T-helper 2 cell treated with Interferon-gamma antibody and Interleukin-4, amounts not matched to agents 5 μg/mL and 100 μg/mL, for 36 hours (primary cell): ENCODE measurements at regions not wholly inside any gene's neighbourhood (a gene's known extent, or its start where the extent isn't known, plus 50 kb on each side); places are given as distances from the start of the nearest gene placed in this dataset.

Source experiments
- DNase-seq: peaks from one replicate; pipeline ENCODE4 v3.0.0; 2021; ENCODE audit warnings: low spot score
- H3K27ac Mint-ChIP-seq: one replicate; pipeline ENCODE4 v1.8.0; 2021; ENCODE audit warnings: mild to moderate bottlenecking, mixed read lengths
- H3K27me3 Mint-ChIP-seq: one replicate; pipeline ENCODE4 v1.8.0; 2021; ENCODE audit warnings: low read depth, mixed read lengths
- H3K36me3 Mint-ChIP-seq: one replicate; pipeline ENCODE4 v1.8.0; 2021; ENCODE audit warnings: low read depth, mixed read lengths
- H3K4me1 Mint-ChIP-seq: one replicate; pipeline ENCODE4 v1.8.0; 2021; ENCODE audit warnings: low read depth, mixed read lengths
- H3K4me3 Mint-ChIP-seq: one replicate; pipeline ENCODE4 v1.8.0; 2022; ENCODE audit warnings: mild to moderate bottlenecking, moderate library complexity, mixed read lengths
- H3K9me3 Mint-ChIP-seq: one replicate; pipeline ENCODE4 v1.8.0; 2021; ENCODE audit warnings: mixed read lengths

DNA sequence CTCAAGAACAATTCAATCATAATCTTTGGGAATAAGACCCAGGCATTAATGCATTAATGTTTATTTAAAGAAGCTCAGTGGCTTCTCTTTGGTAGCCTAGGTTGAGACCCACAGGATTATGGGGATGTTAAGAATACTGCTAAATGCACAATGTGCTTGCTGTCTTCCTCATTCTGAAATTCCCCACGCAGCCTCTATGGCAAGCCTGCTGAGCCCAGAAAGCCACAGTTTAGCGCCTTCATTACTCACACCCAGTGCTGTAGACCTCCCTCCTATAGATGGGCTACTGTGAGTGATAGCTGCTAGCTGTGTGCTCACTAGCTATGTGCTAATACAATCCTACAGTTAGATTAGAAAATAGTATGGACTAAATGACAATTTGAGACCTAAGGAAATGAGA, 90.6 kb downstream of the TNFSF13B start:
- Mint-ChIP-seq H3K9me3 (no peaks in the 10 kb centered on the region), H3K4me3 (no peak overlapping the region), H3K36me3 (no peaks in the 10 kb centered on the region), H3K27me3 (no peaks in the 10 kb centered on the region), H3K27ac (no peak overlapping the region), H3K4me1 (no peaks in the 10 kb centered on the region)
- no peak for DNase-seq

GRCh38 chr13:108361769-108362168, 92.3 kb downstream of the TNFSF13B start:
- no peak overlapping the region for H3K4me3 Mint-ChIP-seq

DNA sequence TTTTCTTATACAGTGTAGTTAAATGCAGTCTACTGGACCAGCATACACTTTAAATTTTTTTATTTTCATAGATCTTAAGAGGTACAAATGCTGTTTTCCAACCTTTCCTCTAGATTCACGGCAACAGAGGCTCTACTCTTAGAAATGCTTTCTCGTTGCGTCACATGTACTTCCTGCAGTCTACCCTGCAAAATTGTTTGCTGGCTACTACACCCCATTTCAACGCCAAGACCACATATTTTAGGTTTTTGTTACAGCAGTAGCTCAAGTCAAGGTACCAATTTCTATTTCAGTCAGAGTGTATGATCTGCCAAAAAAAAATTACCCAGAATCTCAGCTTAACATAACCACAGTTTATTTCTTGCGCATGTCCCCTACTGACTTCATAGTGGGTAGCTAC, 94.1 kb downstream of the TNFSF13B start:
- Mint-ChIP-seq H3K9me3 (no peaks in the 10 kb centered on the region), H3K4me1 (no peaks in the 10 kb centered on the region), H3K27ac (no peak overlapping the region), H3K36me3 (no peaks in the 10 kb centered on the region), H3K4me3 (no peak overlapping the region), H3K27me3 (no peaks in the 10 kb centered on the region)
- no peak for DNase-seq

More at GRCh38 chr13:108361769-108362168, 92.3 kb downstream of the TNFSF13B start:
- Mint-ChIP-seq H3K4me1 (no peaks in the 10 kb centered on the region), H3K27ac (no peak overlapping the region), H3K27me3 (no peaks in the 10 kb centered on the region), H3K36me3 (no peaks in the 10 kb centered on the region), H3K9me3 (no peaks in the 10 kb centered on the region)
- DNase-seq: no peak

GRCh38 chr13:108365255-108365654, 95.7 kb downstream of the TNFSF13B start:
- H3K9me3 Mint-ChIP-seq: no peaks in the 10 kb centered on the region
- H3K36me3 Mint-ChIP-seq: no peaks in the 10 kb centered on the region
- H3K4me3 Mint-ChIP-seq: no peak overlapping the region
- DNase-seq: no peak
- H3K4me1 Mint-ChIP-seq: no peaks in the 10 kb centered on the region
- no peaks in the 10 kb centered on the region for H3K27me3 Mint-ChIP-seq
- no peak overlapping the region for H3K27ac Mint-ChIP-seq

DNA sequence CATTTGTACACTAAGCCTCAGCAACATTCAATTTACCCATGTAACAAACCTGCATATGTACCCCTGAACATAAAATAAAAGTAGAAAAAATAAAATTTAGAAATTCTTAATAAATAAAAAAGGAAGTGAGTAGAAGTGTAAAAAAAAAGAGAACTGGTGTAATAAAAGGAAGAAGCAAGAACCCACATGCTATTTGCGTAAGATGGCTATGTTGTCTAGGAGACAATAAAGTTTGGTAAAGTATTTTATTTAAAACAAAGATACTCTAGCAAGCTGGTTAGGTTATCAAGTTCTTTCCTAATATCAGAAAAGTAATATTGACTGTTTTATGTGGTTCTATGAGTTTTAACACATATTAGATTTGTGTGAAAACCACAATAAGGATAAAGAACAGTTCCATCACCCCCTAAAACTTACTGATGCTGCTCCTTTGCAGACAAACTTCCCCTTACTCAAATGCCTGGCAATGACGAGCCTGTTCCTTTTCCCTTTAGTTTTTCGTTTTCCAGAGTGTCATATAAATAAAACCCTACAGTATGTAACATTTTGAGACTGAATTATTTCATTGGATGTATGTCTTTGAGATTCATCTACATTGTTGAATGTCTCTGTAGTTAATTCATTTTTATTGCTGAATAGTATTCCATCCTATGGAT, 98.9 kb downstream of the TNFSF13B start:
- H3K4me3 Mint-ChIP-seq: no peak overlapping the region

GRCh38 chr13:108369412-108369811, 99.9 kb downstream of the TNFSF13B start:
- Mint-ChIP-seq H3K27ac (no peak overlapping the region), H3K36me3 (no peaks in the 10 kb centered on the region), H3K4me1 (no peaks in the 10 kb centered on the region), H3K4me3 (no peak overlapping the region), H3K9me3 (no peaks in the 10 kb centered on the region), H3K27me3 (no peaks in the 10 kb centered on the region)
- DNase-seq: no peak

More for the DNA sequence above, 98.9 kb downstream of the TNFSF13B start:
- no peak overlapping the region for H3K27ac Mint-ChIP-seq
- no peaks in the 10 kb centered on the region for H3K36me3 Mint-ChIP-seq
- H3K27me3 Mint-ChIP-seq: no peaks in the 10 kb centered on the region
- H3K9me3 Mint-ChIP-seq: no peaks in the 10 kb centered on the region
- no peaks in the 10 kb centered on the region for H3K4me1 Mint-ChIP-seq
- no peak for DNase-seq

GRCh38 chr13:108375034-108375433, 105.5 kb downstream of the TNFSF13B start:
- Mint-ChIP-seq H3K36me3 (no peaks in the 10 kb centered on the region), H3K4me3 (no peak overlapping the region), H3K9me3 (no peaks in the 10 kb centered on the region), H3K4me1 (no peaks in the 10 kb centered on the region), H3K27me3 (no peaks in the 10 kb centered on the region), H3K27ac (no peak overlapping the region)
- DNase-seq: no peak

- Mint-ChIP-seq H3K4me1 (no peaks in the 10 kb centered on the region), H3K27me3 (no peaks in the 10 kb centered on the region), H3K4me3 (no peak overlapping the region), H3K27ac (no peak overlapping the region), H3K36me3 (no peaks in the 10 kb centered on the region), H3K9me3 (no peaks in the 10 kb centered on the region)
- DNase-seq: no peak
Observed at GRCh38 chr13:108375772-108376171, 106.3 kb downstream of the TNFSF13B start.

DNA sequence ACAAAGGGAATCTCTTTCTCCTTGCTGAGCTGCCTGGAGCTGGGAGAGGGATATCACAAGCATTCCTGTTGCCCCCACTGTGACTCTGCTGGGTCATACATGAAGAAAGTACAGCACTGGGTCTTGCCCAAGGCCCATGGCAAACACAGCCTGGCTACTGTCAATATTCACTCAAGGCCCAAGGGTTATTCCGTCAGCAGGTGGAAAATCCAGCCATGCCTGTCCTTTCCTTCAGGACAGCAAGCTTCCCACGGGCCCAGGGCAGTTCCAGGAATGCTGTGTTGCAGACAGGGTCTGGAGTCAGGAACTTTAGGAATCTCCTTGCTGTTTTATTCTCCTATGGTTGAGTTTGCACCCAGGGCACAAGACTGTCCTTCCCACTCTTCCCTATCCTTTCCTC, 106.8 kb downstream of the TNFSF13B start:
- no peak overlapping the region for H3K4me3 Mint-ChIP-seq
- no peaks in the 10 kb centered on the region for H3K36me3 Mint-ChIP-seq
- H3K9me3 Mint-ChIP-seq: no peaks in the 10 kb centered on the region
- no peak overlapping the region for H3K27ac Mint-ChIP-seq
- no peaks in the 10 kb centered on the region for H3K27me3 Mint-ChIP-seq
- H3K4me1 Mint-ChIP-seq: no peaks in the 10 kb centered on the region
- no peak for DNase-seq

- H3K27ac Mint-ChIP-seq: no peak overlapping the region
- H3K9me3 Mint-ChIP-seq: no peaks in the 10 kb centered on the region
- DNase-seq: no peak
- no peaks in the 10 kb centered on the region for H3K36me3 Mint-ChIP-seq
- H3K27me3 Mint-ChIP-seq: no peaks in the 10 kb centered on the region
- H3K4me3 Mint-ChIP-seq: no peak overlapping the region
- H3K4me1 Mint-ChIP-seq: no peaks in the 10 kb centered on the region
Observed at GRCh38 chr13:108377646-108378206, 108.2 kb downstream of the TNFSF13B start.

- Mint-ChIP-seq H3K9me3 (no peaks in the 10 kb centered on the region), H3K27ac (no peak overlapping the region), H3K27me3 (no peaks in the 10 kb centered on the region), H3K4me3 (no peak overlapping the region), H3K4me1 (no peaks in the 10 kb centered on the region), H3K36me3 (no peaks in the 10 kb centered on the region)
- no peak for DNase-seq
Observed at GRCh38 chr13:108383667-108384066, 114.1 kb downstream of the TNFSF13B start.

GRCh38 chr13:108387156-108387555, 117.6 kb downstream of the TNFSF13B start:
- H3K27me3 Mint-ChIP-seq: no peaks in the 10 kb centered on the region
- H3K9me3 Mint-ChIP-seq: no peaks in the 10 kb centered on the region
- no peak overlapping the region for H3K27ac Mint-ChIP-seq
- H3K36me3 Mint-ChIP-seq: no peaks in the 10 kb centered on the region
- DNase-seq: no peak
- H3K4me3 Mint-ChIP-seq: no peak overlapping the region
- no peaks in the 10 kb centered on the region for H3K4me1 Mint-ChIP-seq

- DNase-seq: no peak
- Mint-ChIP-seq H3K27ac (no peak overlapping the region), H3K27me3 (peaks cover 2% of the 10 kb centered on the region), H3K4me1 (peaks cover 6% of the 10 kb centered on the region), H3K4me3 (no peak overlapping the region), H3K9me3 (no peaks in the 10 kb centered on the region), H3K36me3 (no peaks in the 10 kb centered on the region)
Observed at GRCh38 chr13:108402850-108403249, 133.3 kb downstream of the TNFSF13B start.

GRCh38 chr13:108407495-108407894, 138.0 kb downstream of the TNFSF13B start:
- H3K27ac Mint-ChIP-seq: no peak overlapping the region
- DNase-seq: no peak
- H3K4me1 Mint-ChIP-seq: peaks cover 35% of the 10 kb centered on the region
- H3K9me3 Mint-ChIP-seq: peaks cover 8% of the 10 kb centered on the region
- peaks cover 1% of the 10 kb centered on the region for H3K36me3 Mint-ChIP-seq
- H3K27me3 Mint-ChIP-seq: peaks cover 2% of the 10 kb centered on the region
- H3K4me3 Mint-ChIP-seq: no peak overlapping the region

DNA sequence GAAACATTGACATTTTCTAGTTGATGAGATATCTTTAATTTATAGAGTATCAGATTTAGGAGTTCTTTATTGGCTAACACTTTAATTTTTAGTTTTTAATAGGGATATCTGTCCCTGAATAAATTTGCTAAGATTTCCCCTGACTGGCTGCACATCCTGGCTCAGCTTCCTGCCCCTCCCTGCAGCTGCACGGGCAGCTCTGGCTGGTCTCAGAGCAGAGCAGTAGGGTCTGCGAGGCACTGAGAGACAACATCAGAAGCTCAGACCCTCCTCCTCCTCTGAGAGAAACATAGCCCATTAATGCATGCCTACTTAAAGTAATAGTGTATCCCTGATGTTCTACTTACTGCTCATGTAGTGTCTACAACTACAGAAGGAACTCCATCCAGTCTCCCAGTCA, 139.2 kb downstream of the TNFSF13B start:
- H3K27me3 Mint-ChIP-seq: peaks cover 2% of the 10 kb centered on the region
- peaks cover 11% of the 10 kb centered on the region for H3K9me3 Mint-ChIP-seq
- no peak overlapping the region for H3K27ac Mint-ChIP-seq
- peaks cover 37% of the 10 kb centered on the region for H3K4me1 Mint-ChIP-seq
- H3K4me3 Mint-ChIP-seq: peak overlapping the region; percentile 61
- peaks cover 1% of the 10 kb centered on the region for H3K36me3 Mint-ChIP-seq
- no peak for DNase-seq
